Liver (tissue), 3 donors: ENCODE measurements at regions not wholly inside any gene's neighbourhood (a gene's known extent, or its start where the extent isn't known, plus 50 kb on each side); places are given as distances from the start of the nearest gene placed in this dataset.

Source experiments
- CTCF ChIP-seq: fragments of 150-350 bp; IDR thresholded peaks from 2 replicates; pipeline ENCODE4 v1.5.1; 2017; ENCODE audit warnings: improper control_type of control experiment, low read depth, low read length; ENCODE audit not compliant: missing input control
- JUND ChIP-seq, 2 donors: IDR thresholded peaks; 2 replicates each; pipeline ENCODE4 v1.6.1; 2016; ENCODE audit warnings: antibody characterized with exemption in 2 of 2
- MAX ChIP-seq: IDR thresholded peaks from 2 replicates; pipeline ENCODE4 v1.6.1; 2016; ENCODE audit warnings: antibody characterized with exemption
- RXRA ChIP-seq, 2 donors: IDR thresholded peaks; 2 replicates each; pipeline ENCODE4 v1.6.1; 2017 to 2018; ENCODE audit warnings: antibody characterized with exemption in 2 of 2, mild to moderate bottlenecking in 1 of 2
- donor health status: healthy.
- donor health status: healthy.

- TF ChIP-seq CTCF (no peak), MAX (no peak), RXRA (IDR thresholded peaks at IDR 0.05) (no peak), JUND (IDR thresholded peaks at IDR 0.05) (no peak)
Observed at GRCh38 chr7:57300747-57301146, 149.2 kb upstream of the ZNF716 start.
